Suprapubic skin (tissue), 4 donors: ENCODE measurements at regions not wholly inside any gene's neighbourhood (a gene's known extent, or its start where the extent isn't known, plus 50 kb on each side); places are given as distances from the start of the nearest gene placed in this dataset.

ENCODE experiments used
- DNase-seq, 2 donors: peaks; one replicate each; pipeline ENCODE4 v3.0.0-alpha.2; 2019; ENCODE audit warnings: low spot score in 2 of 2
- H3K27ac ChIP-seq: fragments of 200-600 bp; sonication (generic); one replicate; pipeline ENCODE4 v1.5.1; 2019
- H3K27me3 ChIP-seq: fragments of 200-600 bp; sonication (generic); one replicate; pipeline ENCODE4 v1.5.1; 2019
- H3K36me3 ChIP-seq: fragments of 200-600 bp; sonication (generic); one replicate; pipeline ENCODE4 v1.5.1; 2019
- H3K4me1 ChIP-seq: fragments of 200-600 bp; sonication (generic); one replicate; pipeline ENCODE4 v1.5.1; 2019
- H3K4me3 ChIP-seq: fragments of 200-600 bp; sonication (generic); one replicate; pipeline ENCODE4 v1.5.1; 2019; ENCODE audit warnings: mild to moderate bottlenecking
- H3K9me3 ChIP-seq: fragments of 200-600 bp; sonication (generic); one replicate; pipeline ENCODE4 v1.5.1; 2019
- EP300 ChIP-seq: sonication (generic); formaldehyde crosslinking; IDR thresholded peaks from one replicate; pipeline ENCODE4 v1.6.1; 2017; ENCODE audit warnings: antibody characterized with exemption
- POLR2A ChIP-seq, 2 donors: fragments of 450-650 bp; IDR thresholded peaks; one replicate each; pipeline ENCODE4 v1.6.1; 2017; ENCODE audit warnings: antibody characterized with exemption in 2 of 2, mild to moderate bottlenecking in 2 of 2, moderate library complexity in 2 of 2
- POLR2AphosphoS5 ChIP-seq, 3 donors: sonication (generic); formaldehyde crosslinking; IDR thresholded peaks; one replicate each; pipeline ENCODE4 v1.6.1; 2017; ENCODE audit warnings: antibody characterized with exemption in 3 of 3
- WGBS: methylation state at CpG from one replicate; pipeline ENCODE4 v1.1.5; 2018; 5-methylcytosine and 5-hydroxymethylcytosine counted together
- TF ChIP-seq, protein P1 (sequence below), 2 donors: fragments of 200-600 bp in 1 of 2; fragments of 450-650 bp in 1 of 2; sonication (generic) in 1 of 2; IDR thresholded peaks; one replicate each; pipeline ENCODE4 v1.5.1; 2016 to 2019; ENCODE audit warnings: antibody characterized with exemption in 2 of 2, mild to moderate bottlenecking in 1 of 2, moderate library complexity in 1 of 2

DNA sequence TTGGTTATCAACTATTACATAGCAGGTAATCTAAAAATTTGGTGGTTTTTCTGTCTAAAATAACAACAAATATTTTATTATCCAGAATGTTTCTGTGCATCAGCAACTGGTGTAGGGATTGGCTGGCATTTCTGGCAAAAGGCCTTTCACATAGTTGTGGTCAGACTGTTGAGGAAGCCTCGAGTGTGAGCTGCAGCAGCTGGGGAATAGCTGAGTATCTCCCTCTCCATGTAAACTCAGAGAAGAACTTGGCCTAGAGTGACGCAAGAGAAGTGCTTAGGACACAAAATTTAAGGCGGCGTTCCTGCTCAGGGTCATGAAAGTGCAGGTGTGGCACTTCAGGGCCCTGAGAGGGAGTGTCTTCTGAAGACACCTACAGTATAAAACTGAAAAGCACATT, 558.9 kb downstream of the SPOCK3 start:
- Histone ChIP-seq H3K27me3 (no peaks in the 10 kb centered on the region), H3K36me3 (no peaks in the 10 kb centered on the region), H3K27ac (no peak overlapping the region), H3K9me3 (no peaks in the 10 kb centered on the region), H3K4me1 (no peaks in the 10 kb centered on the region), H3K4me3 (no peak overlapping the region)
- no peak for TF ChIP-seq EP300
- 59% methylated on average over 4 of the region's 4 CpGs for WGBS
- DNase-seq = no peak

DNA sequence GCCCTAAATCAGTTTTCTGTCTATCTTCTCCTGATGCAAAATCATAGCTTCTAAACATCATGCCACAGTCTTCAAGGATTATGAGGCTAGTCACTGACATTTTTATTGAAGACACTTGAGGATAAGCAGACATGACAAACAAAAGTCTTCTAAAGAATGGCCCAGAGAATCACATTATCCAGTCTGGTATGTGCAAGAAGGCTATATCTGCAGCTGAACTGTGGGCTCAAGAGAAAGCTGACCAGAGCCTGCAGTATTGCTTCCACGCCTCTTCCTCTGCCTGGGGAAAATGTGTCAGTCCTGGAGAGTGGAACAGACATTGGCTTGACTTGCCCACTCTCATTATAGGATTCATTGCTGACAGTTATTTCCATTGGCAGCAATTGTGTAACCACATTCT, 553.5 kb downstream of the SPOCK3 start:
- Histone ChIP-seq H3K9me3 (no peaks in the 10 kb centered on the region), H3K4me1 (no peaks in the 10 kb centered on the region), H3K27ac (no peak overlapping the region), H3K36me3 (no peaks in the 10 kb centered on the region), H3K27me3 (no peaks in the 10 kb centered on the region), H3K4me3 (no peak overlapping the region)
- TF ChIP-seq POLR2A (IDR thresholded peaks at IDR 0.05) (no peak), EP300 (no peak), POLR2AphosphoS5 (IDR thresholded peaks at IDR 0.05) (no peak)
- TF ChIP-seq, protein P1, sequence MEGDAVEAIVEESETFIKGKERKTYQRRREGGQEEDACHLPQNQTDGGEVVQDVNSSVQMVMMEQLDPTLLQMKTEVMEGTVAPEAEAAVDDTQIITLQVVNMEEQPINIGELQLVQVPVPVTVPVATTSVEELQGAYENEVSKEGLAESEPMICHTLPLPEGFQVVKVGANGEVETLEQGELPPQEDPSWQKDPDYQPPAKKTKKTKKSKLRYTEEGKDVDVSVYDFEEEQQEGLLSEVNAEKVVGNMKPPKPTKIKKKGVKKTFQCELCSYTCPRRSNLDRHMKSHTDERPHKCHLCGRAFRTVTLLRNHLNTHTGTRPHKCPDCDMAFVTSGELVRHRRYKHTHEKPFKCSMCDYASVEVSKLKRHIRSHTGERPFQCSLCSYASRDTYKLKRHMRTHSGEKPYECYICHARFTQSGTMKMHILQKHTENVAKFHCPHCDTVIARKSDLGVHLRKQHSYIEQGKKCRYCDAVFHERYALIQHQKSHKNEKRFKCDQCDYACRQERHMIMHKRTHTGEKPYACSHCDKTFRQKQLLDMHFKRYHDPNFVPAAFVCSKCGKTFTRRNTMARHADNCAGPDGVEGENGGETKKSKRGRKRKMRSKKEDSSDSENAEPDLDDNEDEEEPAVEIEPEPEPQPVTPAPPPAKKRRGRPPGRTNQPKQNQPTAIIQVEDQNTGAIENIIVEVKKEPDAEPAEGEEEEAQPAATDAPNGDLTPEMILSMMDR (IDR thresholded peaks at IDR 0.05) = no peak
- DNase-seq = no peak
- 44% methylated on average over 1 of the region's 1 CpG for WGBS

DNA sequence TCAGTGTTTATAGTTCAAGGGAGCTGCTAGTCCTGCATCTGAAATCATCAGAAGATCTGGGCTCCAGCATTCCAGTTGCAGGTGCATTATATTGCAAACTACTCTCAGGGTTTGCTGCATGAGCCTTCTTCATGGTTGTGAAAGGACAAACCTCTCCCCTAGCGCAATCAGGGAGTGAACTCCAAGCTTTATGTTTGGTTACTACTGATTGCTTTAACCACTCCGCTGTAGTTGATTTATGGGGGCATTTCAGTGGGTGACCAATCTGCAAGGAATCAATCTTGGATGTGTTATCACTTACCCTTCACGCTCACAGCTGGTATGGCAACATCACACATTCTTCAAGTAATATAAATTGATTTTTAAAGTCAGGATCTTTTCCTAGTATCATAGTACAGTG, 552.1 kb downstream of the SPOCK3 start:
- TF ChIP-seq EP300 (no peak), POLR2AphosphoS5 (IDR thresholded peaks at IDR 0.05) (no peak), POLR2A (IDR thresholded peaks at IDR 0.05) (no peak)
- TF ChIP-seq, protein P1 (IDR thresholded peaks at IDR 0.05) = no peak
- WGBS = 73% methylated on average over 3 of the region's 3 CpGs
- H3K9me3 ChIP-seq = no peaks in the 10 kb centered on the region
- H3K4me1 ChIP-seq = no peaks in the 10 kb centered on the region
- no peak overlapping the region for H3K4me3 ChIP-seq
- H3K27ac ChIP-seq = no peak overlapping the region
- DNase-seq = no peak
- H3K36me3 ChIP-seq = no peaks in the 10 kb centered on the region
- H3K27me3 ChIP-seq = no peaks in the 10 kb centered on the region
